AG20443 (cell line): ENCODE measurements at regions not wholly inside any gene's neighbourhood (a gene's known extent, or its start where the extent isn't known, plus 50 kb on each side); places are given as distances from the start of the nearest gene placed in this dataset.

ENCODE experiments used
- DNase-seq: peaks from one replicate; pipeline ENCODE4 v3.0.0; 2012; ENCODE audit warnings: low spot score, mixed read lengths

DNA sequence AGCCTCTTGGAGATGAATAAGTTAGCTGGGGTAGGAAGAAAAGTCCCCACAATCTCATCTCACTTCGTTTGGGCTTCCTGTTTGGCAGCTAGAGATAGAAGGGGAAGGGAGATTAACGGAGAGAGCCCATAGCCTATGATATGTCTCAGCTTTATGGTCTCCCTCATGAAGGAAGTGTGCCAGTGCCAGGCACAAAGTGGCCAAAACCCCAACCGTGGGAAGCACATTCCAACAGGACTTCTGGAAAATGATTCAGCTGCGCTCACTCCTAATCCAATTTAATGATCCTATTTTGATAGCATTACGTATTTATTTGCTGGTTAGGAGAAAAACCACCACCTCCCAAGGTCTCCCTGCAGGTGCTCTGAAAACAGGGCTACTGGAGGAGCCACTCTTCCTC lies 303.1 kb upstream of the CLINT1 start:
- DNase-seq = no peak

DNA sequence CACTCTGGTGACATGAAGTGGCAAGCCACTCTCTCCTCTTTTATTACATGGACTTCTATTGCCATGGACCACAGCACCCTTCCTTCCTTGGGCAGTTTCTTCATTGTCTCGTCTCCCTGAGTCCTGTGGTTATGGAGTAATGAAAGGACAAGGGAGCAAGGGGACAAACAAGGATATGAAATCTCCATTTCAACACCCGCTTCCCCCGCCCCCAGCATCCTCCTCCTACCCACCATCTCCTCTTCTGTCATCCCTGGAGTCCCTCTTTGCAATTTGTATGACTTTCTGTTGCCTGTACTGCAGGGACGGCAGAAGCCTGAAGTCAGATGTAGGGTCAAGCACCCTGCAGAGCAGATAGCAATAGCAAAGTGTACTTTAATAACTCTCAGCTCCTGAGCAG lies 300.7 kb upstream of the CLINT1 start:
- no peak for DNase-seq

DNA sequence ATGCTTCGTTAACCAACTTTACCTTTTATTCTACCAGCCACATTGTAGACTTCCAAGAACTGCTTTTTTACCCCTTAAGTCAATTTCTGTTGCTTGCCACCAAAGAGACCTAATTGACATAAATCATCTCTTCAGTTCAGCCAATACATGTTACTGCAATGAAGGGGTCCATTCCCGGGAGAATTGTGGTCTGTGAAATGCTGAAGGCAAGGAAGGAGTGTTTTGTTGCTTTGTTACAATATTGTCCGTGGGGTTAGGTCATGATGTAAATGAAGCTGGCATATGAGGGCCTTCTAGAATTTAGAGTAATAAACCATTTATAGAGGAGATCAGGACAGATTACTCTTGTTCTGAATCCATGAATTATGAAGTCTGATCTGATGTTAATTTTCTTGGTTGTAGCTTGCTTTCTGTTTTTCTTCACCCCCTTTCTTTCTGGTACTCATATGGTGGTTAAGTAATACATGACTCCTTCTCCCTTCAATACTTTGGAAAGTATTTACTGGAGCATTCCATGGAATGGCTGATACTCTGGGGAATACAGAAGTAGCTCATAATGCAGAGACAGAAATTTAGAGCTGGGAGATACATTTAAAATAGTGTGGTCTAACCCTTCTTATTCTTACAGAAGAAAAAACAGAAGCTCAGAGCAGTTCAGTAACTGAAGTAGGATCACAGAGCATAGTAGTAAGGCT lies 297.0 kb upstream of the CLINT1 start:
- no peak for DNase-seq

DNA sequence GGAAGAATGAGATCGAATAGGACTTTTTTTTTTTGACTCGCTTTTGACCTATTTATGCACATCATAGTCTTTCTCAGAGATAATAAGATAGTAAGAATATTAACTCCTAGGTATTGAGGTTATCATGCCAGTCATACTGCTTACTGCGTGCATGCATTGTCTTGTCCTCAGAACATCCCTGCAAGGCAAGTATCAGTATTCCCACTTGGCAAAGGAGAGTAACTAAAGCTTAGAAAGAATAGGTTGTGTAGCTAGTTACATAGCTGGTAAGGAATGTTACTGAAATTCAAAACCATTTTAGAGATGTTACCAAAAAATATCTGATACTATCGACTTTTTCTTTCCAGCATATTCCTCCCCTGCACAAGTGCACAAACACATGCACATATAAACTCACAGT lies 296.1 kb upstream of the CLINT1 start:
- no peak for DNase-seq

DNA sequence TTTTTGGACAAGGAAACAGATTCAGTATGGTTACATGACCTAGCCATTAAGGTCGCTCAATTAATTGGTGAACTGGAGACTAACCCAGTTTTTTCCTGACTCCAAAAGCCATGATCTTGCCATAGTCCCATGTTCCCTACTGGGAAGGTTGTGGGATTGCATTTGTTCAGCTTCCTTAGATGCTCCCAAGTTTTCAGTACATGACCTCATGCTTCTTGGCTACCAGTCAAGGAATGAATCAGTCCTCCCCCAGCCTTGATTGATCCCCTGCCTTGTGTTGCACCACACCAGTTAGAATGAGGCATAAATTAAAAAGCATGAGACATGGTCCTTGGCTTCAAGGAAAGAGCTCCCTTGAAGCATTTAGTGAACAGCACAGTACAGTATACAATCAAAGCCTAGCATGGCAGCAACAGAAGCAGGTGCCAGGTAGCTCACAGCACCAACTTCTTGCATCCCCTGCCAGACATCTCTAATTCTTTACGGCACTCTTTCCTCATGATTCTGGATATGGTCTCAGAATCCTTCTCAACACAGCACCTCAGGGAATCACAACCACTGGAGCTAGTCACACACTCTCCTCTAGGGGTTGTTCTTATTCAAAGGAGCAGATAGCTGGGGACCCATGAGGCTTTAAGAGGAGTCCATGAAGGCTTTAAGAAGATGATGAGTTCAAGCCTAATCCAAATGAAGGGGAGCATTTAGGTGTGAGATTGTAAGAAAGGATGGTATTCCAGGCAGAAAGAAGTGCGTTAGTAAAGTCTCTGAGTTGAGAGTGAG lies 295.5 kb upstream of the CLINT1 start:
- peak; percentile 84 for DNase-seq

DNA sequence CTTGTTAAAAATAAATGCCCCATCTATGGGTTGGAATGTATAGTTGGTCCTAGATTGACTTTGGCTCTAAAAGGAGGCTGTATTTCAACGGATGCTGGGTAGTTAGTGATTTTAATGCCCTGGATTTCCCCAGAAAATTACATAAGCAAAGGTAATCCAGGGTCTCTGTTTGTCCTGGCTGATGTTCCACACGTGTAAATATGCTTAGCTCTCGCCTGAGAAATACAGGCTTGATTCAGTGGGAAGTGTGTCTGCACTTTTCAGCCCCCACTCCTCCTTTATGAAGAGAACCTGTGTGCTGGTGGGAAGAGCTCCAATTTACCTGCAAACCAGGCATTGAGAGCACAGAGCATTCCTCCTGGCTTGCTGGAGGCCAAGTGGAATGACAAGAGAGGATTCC lies 294.6 kb upstream of the CLINT1 start:
- DNase-seq = no peak

DNA sequence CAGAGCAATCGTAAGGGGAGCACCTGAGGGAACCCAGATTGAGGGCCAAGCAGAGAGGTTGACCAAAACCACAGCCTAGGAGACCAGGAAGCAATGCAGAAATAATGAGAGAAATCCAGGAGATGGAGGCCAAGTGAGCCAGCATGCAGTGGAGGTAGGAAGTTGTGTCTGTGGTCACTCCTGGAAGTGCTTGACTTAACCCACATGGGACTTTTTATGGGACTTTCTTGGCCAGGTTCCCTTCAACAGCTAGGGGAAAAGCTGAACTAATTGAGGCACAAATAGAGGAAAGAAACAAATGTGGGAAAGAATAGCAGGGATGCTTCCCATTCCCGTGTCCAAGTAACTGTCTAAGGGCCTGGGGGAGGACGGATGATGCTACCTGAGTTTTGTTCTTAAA lies 293.2 kb upstream of the CLINT1 start:
- DNase-seq = no peak

DNA sequence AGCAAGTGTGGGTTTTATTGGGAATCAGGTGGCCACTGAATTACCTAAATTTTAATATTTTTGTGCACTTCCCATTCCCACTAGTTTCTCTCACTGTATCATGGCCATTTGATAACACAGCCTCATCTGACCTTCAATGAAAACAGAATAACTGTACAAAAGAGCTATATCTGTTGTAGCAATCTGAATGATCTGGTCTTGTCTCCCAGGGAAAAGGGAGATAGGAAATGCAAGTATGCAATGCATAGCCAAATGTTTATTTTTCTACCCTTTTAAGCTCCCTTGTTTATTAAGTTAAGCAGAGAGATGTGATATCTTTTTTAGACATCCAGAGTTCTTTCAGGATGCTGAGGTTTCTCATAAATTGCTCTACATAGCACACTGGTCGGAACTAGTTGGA lies 288.3 kb upstream of the CLINT1 start:
- no peak for DNase-seq

DNA sequence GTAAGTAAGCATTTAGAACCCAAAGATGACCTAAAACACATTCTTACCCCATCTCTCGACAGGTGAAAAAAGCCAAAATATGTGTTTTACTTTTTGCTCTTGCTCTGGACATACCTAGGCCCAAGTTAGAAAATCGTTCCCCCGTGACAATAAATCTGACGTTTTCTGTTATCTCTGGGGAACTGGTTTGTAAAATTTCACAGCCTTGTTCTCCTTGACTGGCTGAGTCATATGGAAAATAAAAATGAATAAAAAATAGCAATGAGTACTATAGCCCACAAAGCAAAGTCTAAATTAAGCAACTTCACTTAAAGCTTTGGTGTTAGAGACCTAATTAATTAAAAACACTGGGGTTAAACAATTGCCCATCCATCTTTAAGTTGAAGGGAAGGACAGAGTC lies 286.9 kb upstream of the CLINT1 start:
- DNase-seq = no peak

DNA sequence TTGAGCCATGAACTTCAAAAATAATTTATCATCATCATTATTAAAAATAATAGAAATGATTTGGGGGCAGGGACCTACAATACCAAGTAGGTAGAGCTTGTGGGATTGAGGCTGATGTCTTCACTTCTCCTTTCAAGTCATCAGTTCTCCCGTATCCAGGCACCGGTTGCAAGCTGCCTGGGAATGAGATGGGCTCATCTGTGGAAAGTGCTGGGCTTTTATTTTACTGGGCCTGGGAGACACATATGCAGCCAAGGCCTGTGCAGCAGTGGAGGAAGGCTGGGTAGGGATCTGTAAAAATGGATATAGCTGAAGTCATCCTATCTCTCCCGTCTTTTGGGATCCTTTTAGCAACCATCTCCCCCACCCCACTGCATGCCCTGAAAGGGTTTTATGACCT lies 284.1 kb upstream of the CLINT1 start:
- DNase-seq = no peak

DNA sequence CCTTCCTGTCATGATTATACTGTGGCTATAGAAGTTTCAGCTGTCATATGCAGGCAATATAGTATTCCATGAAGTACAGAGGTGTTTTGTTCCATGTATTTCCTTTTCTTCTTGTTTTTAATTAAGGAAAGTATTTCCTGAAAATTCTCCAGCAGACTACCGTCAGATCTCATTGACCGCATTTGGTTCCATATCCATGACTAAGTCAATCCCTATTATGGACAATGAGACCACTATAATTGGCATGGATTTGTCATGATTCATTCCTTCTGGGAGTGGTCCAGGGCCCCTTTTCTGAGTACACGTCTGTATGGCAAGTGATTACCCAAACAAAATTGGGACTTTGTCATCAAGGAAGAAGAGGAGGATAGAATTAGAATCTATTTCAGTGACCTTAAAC lies 283.2 kb upstream of the CLINT1 start:
- DNase-seq = no peak

DNA sequence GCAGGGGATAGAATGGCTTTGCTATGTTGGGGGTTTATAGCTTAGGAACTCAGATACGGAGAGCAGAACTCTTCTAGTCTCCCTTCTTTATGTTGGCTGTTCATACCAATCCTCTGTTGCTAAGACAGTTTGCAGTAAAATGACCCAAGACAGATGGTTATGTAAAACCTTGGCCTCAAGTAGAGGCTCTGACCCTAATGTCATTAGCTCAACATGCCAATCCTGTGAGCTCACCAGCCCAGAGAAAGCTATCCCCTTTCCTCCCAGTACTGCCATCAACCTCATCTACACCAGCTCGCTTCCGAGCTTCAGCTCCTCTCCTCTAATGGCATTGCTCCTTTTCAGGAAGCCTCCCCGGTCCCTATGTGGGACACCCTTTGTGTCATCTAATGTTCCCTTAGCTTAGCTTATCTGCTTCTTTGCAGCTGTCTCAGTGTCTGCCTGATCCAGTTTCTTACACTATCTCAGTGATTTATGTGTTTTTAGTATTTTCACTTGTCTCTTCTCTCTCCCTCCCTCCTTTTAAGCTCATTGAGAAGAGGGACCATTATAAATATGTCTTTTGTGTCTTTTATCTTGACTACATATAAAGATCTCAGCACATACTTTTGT lies 281.3 kb upstream of the CLINT1 start:
- DNase-seq = peak; percentile 79

DNA sequence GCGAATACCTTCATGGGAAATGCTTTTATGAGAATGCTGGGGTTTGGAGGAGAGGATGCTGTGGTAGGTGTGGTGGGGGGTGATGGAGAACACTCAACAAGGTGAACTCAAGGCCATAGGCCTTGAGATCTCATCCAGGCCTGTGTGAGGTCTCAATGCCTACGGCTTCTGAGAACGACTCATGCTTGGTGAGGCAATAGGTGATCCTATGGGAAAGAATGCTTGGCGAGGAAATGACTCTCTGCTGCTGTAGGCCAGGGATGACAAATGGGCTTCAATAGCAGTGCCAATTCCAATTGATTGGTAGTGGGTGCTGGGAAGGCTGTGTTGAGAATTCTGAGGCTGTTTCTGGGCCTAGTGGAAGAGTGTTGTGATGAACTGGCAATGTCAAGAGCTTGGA lies 280.2 kb upstream of the CLINT1 start:
- peak; percentile 65 for DNase-seq

DNA sequence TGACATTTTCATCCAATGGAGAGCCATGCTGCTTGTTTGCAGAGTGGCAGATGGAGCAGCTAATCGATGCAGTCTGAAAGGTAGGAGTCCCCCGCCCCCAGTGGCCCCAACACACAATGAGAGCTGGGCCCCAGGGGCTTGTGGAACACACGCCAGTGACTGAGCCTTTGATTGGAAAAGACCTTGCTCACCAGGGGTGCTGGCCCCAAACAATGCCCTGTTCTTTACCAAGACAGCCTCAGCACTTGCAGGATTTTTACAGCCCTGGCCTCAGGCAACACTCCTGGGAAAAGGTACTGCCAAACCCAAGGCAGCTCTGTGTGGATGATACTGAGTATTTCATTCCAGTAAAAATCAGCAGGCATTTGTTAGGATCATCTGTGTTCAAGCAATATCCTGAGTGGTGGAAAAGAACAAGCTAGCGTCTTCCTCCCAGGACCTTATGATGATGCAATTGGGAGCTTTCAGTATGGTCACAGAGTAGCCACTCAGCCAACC lies 276.8 kb upstream of the CLINT1 start:
- no peak for DNase-seq

DNA sequence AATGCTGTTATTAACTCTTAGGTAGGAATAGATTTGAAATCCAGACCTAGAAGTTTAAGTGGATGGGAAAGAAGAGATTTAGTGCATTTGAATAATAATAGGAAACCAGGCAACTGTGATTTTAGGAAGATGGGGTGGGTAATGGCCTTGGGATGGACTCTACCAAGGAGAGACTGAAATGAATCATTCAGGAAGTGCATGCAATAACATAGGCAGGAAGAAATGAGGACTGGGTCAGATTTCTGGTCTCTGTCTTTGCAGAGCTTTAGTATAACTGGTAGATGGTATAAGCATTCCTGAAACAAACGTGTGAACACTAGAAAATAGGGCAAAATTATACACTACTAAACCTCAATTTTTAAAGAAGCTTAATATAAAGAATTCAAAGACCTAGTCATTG lies 274.4 kb upstream of the CLINT1 start:
- no peak for DNase-seq

DNA sequence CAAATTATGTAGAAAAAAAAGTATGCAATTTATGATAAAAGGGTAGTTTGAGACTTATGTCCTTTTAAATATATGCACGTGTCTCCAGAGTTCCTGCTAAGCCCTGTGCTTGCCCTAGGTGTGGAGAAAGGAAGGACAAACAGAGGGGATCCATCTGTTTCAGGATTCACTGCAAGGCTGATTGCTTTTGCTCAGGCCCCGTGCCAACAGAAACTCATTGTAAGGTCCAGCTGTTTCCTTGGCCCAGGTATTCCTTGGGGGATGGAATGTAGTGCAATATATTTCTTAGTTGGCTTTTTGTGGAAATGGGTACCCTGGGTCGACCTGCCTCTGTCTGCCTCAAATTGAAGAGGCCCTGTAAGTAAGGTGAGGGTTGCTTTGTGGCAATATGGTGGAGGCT lies 268.6 kb upstream of the CLINT1 start:
- DNase-seq = no peak

DNA sequence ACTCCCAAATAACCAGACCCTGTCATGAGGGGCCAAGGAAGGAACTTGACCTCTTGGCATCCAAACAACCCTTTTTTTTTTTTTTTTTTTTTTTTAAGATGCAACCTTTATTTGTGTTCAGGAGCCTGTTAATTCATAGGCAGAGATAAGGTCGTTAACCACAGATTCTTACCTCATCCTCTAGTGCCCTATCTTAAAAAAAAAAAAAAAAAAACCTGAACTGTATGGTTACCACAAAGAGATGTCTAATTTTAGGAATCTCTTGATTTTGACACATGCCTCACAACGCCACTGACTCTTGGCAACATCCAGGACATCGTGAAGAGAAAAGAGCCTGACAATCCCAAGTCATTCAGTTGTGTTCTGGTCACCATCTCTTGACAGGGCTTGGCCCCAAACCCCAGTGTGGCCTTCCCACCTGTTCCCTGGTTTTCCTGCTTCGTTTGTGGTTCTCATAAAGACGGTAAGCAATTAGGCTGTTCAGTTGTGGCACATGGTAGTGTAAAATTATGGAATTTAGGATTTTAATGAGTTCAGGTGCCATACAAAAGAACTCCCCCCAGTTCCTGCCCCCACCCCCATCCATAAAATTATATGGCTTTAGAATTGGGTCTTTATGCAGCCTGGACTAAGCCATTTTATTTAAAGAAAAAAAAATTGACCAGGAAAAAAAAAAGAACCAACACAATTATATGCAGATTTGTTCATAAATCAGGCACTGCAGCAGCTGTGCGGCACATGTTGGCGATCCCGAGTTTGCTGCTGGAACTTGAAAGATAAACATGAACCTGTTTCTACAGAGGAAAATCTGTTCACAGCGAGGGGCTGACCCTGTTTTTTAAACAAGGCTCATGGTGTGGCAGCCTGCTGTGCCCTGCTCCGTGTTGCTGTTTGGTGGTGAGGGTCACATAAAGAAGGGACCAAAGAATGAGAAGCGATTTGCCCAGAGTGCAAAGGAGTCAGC lies 267.8 kb upstream of the CLINT1 start:
- no peak for DNase-seq

DNA sequence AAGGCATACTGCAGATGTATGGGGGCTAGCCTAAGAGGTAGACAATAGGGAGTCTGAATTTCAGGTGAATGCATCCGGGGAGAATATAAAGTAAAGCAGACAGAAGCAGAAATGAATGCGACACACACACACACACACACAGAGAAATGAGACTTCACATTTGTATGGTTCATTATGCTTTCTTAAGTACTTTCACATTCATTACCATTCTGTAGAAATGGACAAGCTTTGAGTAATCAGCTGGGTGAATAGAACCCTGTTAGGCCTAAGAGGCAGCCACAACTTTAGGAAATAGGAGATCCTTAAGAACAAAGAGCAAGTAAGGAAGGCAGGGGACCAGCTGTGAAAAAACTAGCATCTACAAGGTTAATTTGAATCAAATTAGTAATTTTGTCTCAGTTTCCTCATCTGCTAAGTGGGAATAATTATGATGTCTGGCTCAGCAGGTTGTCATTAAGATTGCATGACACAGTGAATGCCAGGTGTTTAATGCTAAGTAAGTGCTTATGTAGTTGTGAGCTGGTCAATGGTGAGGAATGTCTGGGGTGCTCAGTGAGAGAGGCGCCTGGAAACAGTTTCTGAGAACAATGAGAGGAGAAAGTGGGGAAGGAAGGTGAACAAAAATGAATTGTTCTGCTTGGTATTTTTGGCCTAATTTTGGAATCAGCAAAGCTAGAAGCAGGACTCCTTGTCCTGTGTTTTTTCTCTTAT lies 265.8 kb upstream of the CLINT1 start:
- no peak for DNase-seq

DNA sequence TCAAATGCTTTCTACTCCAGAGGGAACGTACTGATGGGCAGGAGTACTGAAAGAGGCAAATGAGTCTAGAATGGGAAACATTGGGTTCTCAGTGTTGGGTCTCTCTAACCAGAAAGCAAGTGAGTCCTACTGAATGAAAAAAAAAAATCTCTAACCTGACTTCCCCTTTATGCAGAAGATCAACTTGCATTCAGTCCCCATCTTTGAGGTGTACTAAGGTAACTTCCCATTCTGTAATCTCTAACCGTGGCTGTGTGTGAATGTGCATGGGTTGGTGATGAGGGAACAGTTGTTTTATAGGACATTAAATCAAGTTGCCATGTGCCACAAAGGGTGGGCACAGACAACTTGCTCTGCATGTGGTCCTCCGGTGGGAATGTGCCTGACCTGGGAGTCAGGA lies 264.6 kb upstream of the CLINT1 start:
- no peak for DNase-seq

DNA sequence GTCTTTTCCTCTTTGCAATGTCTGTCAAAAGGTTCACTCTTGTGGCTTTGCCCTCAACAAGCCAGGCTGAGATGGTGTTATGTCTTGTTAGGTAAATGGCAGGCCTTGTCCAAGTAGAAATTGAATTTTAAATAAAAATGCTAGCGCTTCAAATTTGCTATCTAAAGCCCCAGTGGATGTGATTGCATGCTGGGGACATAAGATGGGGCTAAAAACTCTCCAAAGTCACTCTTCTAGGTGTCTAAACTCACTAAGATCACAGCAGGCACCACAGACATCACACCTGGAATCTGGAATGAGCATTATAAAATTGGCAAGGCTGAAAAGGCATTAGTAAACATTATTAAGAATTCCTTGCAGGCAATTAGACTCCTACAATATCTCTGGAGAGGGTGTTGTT lies 262.7 kb upstream of the CLINT1 start:
- DNase-seq = no peak

DNA sequence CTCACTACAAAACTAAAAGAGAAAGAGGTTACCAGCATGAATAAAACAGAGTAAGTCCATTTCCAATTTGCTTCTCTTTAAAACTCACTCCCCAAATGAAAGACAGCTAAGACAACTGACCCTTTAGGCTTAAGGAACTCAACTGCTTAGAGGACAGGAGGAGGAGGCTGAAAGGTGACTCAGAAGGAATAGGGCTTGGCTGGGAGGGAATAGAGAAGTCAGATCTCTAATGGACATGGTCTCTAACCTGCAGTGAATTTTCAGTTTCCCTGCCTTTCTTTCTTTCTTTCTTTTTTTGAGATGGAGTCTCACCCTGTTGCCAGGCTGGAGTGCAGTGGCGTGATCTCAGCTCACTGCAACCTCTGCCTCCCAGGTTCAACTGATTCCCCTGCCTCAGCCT lies 261.8 kb upstream of the CLINT1 start:
- DNase-seq = no peak
